ENCODE measurements at regions not wholly inside any gene's neighbourhood (a gene's known extent, or its start where the extent isn't known, plus 50 kb on each side); places are given as distances from the start of the nearest gene placed in this dataset.
"Not testable (repeated sequence)": the region's sequence is repeated elsewhere in the genome, so short reads cannot be mapped to it uniquely, and the experiment has no call there.

DNA sequence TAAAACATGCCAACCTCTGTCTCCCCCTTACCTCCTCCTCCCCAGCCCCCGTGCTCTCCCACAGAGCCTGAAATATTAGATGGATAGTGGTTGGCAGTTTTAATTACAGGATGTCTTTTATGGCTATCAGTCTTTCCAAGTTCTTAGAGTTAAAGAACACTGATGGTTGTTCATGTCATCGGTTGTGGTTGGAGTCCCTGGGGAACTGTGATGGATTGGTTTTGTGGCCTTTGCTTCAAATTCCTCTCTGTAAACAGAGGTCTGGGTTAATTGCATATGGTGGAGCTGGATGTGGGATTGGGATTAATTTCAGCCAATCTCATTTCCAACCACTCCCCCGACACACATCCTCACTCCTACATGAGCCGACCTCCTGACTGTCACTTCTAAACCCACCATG lies 164.5 kb upstream of the PROK2 start:
- H3K27ac ChIP-seq = no peak overlapping the region
- DNase-seq (ENCODE audit: low spot score) = no peak
- TF ChIP-seq, protein P1, sequence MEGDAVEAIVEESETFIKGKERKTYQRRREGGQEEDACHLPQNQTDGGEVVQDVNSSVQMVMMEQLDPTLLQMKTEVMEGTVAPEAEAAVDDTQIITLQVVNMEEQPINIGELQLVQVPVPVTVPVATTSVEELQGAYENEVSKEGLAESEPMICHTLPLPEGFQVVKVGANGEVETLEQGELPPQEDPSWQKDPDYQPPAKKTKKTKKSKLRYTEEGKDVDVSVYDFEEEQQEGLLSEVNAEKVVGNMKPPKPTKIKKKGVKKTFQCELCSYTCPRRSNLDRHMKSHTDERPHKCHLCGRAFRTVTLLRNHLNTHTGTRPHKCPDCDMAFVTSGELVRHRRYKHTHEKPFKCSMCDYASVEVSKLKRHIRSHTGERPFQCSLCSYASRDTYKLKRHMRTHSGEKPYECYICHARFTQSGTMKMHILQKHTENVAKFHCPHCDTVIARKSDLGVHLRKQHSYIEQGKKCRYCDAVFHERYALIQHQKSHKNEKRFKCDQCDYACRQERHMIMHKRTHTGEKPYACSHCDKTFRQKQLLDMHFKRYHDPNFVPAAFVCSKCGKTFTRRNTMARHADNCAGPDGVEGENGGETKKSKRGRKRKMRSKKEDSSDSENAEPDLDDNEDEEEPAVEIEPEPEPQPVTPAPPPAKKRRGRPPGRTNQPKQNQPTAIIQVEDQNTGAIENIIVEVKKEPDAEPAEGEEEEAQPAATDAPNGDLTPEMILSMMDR (conservative IDR thresholded peaks at IDR 0.05; ENCODE audit: low read depth) = no peak
- ChIA-PET CTCF (no interaction called here), POLR2A (ENCODE audit: low non-redundant PET) (no interaction called here)

DNA sequence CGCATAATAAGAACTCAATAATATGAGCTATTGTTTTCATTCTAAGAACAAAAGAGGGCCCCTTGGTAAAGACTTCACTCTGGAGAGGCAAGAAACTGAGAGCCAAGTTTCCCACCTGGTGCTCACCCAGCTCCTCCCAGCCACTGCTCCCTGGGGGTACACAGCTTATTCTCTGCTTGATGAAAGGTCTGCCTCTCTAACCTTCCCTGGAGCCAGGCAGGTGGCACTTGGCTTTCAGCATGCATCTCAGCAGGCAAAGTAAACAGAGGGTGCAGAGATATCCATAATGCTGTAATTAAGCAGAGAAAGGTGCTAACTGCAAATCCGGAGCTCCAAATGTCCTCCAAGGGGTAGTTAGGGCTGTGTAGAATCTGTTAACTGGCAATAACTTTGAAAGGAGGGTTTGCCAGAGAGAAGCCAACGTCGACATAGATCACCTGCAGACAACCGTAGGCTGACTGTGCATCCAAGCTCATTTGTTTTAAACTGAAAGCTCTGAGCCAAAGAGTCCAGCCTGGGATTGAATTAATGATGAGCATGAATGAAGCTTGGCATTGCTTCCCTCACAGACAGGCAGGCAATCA lies 159.6 kb upstream of the PROK2 start:
- ChIA-PET POLR2A (ENCODE audit: low non-redundant PET) (no interaction called here), CTCF (interaction anchor here (0.6 kb wide), 1 partner anchor 11 kb away, joined by 4 read pairs; no protein-coding TSS in a partner anchor)
- DNase-seq (ENCODE audit: low spot score) = no peak
- H3K27ac ChIP-seq = no peak overlapping the region
- TF ChIP-seq, protein P1 (conservative IDR thresholded peaks at IDR 0.05; ENCODE audit: low read depth) = no peak

GRCh38 chr3:71942432-71943187 lies 157.7 kb upstream of the PROK2 start:
- TF ChIP-seq, protein P1 (conservative IDR thresholded peaks at IDR 0.05; ENCODE audit: low read depth) = no peak
- DNase-seq (ENCODE audit: low spot score) = no peak
- no peak overlapping the region for H3K27ac ChIP-seq
- ChIA-PET CTCF (interaction anchor here (0.5 to 1.1 kb wide), 2 partner anchors 13 to 69 kb away, joined by 3 to 5 read pairs; no protein-coding TSS in a partner anchor), POLR2A (ENCODE audit: low non-redundant PET) (no interaction called here)

DNA sequence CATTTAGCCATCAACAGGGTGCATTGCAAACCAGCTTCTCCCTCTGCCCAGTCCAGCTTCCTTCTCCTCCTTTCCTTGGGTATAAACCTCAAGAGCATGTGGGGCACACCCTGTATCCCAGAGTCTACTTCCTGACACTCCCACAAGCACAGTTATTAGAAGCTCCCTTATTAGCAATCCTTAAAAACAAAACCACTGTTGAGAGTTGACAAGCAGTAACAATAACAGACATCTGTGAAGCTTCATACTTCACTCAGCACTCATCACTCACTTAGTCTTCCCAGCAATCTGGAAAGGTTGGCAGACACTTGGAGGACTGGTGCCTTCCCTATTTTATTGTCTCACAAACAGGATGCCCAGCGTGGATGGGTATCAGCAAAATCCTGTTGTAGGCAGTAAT lies 155.5 kb upstream of the PROK2 start:
- no peak for DNase-seq (ENCODE audit: low spot score)
- TF ChIP-seq, protein P1 (conservative IDR thresholded peaks at IDR 0.05; ENCODE audit: low read depth) = no peak
- POLR2A ChIA-PET (ENCODE audit: low non-redundant PET) = no interaction called here
- CTCF ChIA-PET = no interaction called here
- no peak overlapping the region for H3K27ac ChIP-seq

DNA sequence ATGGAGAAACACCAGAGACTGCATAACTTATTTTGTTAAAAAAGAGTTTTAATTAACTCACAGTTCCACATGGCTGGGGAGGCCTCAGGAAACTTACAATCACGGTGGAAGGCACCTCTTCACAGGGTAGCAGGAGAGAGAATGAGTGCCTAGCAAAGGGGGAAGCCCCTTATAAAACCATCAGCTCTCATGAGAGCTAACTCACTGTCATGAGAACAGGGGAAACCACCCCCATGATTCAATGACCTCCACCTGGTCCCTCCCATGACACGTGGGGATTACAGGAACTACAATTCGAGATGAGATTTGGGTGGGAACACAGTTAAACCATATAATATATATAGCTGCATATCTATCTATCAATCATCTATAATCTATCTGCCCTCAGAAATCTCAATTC lies 153.1 kb upstream of the PROK2 start:
- H3K27ac ChIP-seq; DNase-seq (ENCODE audit: low spot score); POLR2A ChIA-PET (ENCODE audit: low non-redundant PET); CTCF ChIA-PET: not testable (repeated sequence)

- POLR2A ChIA-PET (ENCODE audit: low non-redundant PET) = no interaction called here
- no peak for DNase-seq (ENCODE audit: low spot score)
- no peak overlapping the region for H3K27ac ChIP-seq
- TF ChIP-seq, protein P1 (conservative IDR thresholded peaks at IDR 0.05; ENCODE audit: low read depth) = no peak
- CTCF ChIA-PET = no interaction called here
Observed at GRCh38 chr3:71936681-71937080, 151.7 kb upstream of the PROK2 start.

- no peak for DNase-seq (ENCODE audit: low spot score)
- POLR2A ChIA-PET (ENCODE audit: low non-redundant PET) = no interaction called here
- TF ChIP-seq, protein P1 (conservative IDR thresholded peaks at IDR 0.05; ENCODE audit: low read depth) = no peak
- CTCF ChIA-PET = no interaction called here
- no peak overlapping the region for H3K27ac ChIP-seq
Observed at GRCh38 chr3:71934520-71935270, 149.7 kb upstream of the PROK2 start.
